ENCODE measurements at regions not wholly inside any gene's neighbourhood (a gene's known extent, or its start where the extent isn't known, plus 50 kb on each side); places are given as distances from the start of the nearest gene placed in this dataset.

DNA sequence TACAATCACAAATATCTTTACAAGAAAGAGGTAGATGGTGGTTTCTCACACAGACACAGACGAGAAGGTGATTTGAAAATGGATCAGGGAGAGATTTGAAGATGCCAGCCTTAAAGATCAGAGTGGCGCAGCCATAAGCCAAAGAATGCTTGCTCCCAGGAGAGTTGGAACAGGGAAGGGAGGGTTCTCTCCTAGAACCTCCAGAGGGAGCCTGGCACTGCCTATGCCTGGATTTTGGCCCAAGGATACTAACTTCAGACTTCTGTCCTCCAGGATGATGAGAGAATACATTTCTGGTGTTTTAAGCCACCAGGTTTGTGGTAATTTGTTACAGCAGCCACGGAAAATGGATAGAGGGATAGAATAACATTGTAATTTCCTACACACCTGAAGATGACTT lies 279.1 kb downstream of the FAM43A start:
- TF ChIP-seq, protein P1, sequence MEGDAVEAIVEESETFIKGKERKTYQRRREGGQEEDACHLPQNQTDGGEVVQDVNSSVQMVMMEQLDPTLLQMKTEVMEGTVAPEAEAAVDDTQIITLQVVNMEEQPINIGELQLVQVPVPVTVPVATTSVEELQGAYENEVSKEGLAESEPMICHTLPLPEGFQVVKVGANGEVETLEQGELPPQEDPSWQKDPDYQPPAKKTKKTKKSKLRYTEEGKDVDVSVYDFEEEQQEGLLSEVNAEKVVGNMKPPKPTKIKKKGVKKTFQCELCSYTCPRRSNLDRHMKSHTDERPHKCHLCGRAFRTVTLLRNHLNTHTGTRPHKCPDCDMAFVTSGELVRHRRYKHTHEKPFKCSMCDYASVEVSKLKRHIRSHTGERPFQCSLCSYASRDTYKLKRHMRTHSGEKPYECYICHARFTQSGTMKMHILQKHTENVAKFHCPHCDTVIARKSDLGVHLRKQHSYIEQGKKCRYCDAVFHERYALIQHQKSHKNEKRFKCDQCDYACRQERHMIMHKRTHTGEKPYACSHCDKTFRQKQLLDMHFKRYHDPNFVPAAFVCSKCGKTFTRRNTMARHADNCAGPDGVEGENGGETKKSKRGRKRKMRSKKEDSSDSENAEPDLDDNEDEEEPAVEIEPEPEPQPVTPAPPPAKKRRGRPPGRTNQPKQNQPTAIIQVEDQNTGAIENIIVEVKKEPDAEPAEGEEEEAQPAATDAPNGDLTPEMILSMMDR (IDR thresholded peaks at IDR 0.05; ENCODE audit: low read depth, low read length, poor library complexity, severe bottlenecking) = no peak
- TF ChIP-seq EZH2phosphoT487 (IDR thresholded peaks at IDR 0.05; ENCODE audit: borderline replicate concordance, low read length) = no peak

Measured in DOHH2 (cell line).